ENCODE measurements at regions not wholly inside any gene's neighbourhood (a gene's known extent, or its start where the extent isn't known, plus 50 kb on each side); places are given as distances from the start of the nearest gene placed in this dataset.

- H3K27ac ChIP-seq: no peak overlapping the region
- intact Hi-C loops (cut with DNase I; ENCODE audit: low total_unique reads): no loop called here
- ATAC-seq (no peak), DNase-seq (no peak)
- no peaks in the 10 kb centered on the region for H3K9me3 ChIP-seq
- no peaks in the 10 kb centered on the region for H3K36me3 ChIP-seq
- H3K27me3 ChIP-seq: no peaks in the 10 kb centered on the region
- TF ChIP-seq CTCF (IDR thresholded peaks at IDR 0.05 in 4 of 5, conservative IDR thresholded peaks at IDR 0.05 in 1 of 5) (no peak), POLR2A (IDR thresholded peaks at IDR 0.05) (no peak)
- H3K4me3 ChIP-seq: no peak overlapping the region
- in situ Hi-C loops (cut with MboI; ENCODE audit: low sequenced_read_pairs in 4 of 4): no loop called here
- H3K4me1 ChIP-seq: no peaks in the 10 kb centered on the region
Observed at GRCh38 chr3:59267021-59267420, 217.2 kb upstream of the CFAP20DC start.

GRCh38 chr3:59266551-59266950 is 216.7 kb upstream of the CFAP20DC start:
- H3K9me3 ChIP-seq: no peaks in the 10 kb centered on the region
- no peak for DNase-seq
- H3K4me3 ChIP-seq: no peak overlapping the region
- intact Hi-C loops (cut with DNase I; ENCODE audit: low total_unique reads): no loop called here
- ATAC-seq: no peak
- in situ Hi-C loops (cut with MboI; ENCODE audit: low sequenced_read_pairs in 4 of 4): no loop called here
- TF ChIP-seq CTCF (IDR thresholded peaks at IDR 0.05 in 4 of 5, conservative IDR thresholded peaks at IDR 0.05 in 1 of 5): no peak
- no peak for TF ChIP-seq POLR2A (IDR thresholded peaks at IDR 0.05)
- H3K36me3 ChIP-seq: no peaks in the 10 kb centered on the region
- no peak overlapping the region for H3K27ac ChIP-seq
- H3K27me3 ChIP-seq: no peaks in the 10 kb centered on the region
- H3K4me1 ChIP-seq: no peaks in the 10 kb centered on the region

GRCh38 chr3:59265566-59265965 is 215.7 kb upstream of the CFAP20DC start:
- DNase-seq (no peak), ATAC-seq (no peak)
- no peak for TF ChIP-seq POLR2A (IDR thresholded peaks at IDR 0.05)
- intact Hi-C loops (cut with DNase I; ENCODE audit: low total_unique reads): no loop called here
- Histone ChIP-seq H3K4me1 (no peaks in the 10 kb centered on the region), H3K27ac (no peak overlapping the region), H3K27me3 (no peaks in the 10 kb centered on the region), H3K9me3 (no peaks in the 10 kb centered on the region), H3K4me3 (no peak overlapping the region), H3K36me3 (no peaks in the 10 kb centered on the region)
- in situ Hi-C loops (cut with MboI; ENCODE audit: low sequenced_read_pairs in 4 of 4): no loop called here

GRCh38 chr3:59264366-59264765 is 214.5 kb upstream of the CFAP20DC start:
- ATAC-seq (no peak), DNase-seq (no peak)
- intact Hi-C loops (cut with DNase I; ENCODE audit: low total_unique reads) (no loop called here), in situ Hi-C loops (cut with MboI; ENCODE audit: low sequenced_read_pairs in 4 of 4) (no loop called here)
- Histone ChIP-seq H3K9me3 (no peaks in the 10 kb centered on the region), H3K27ac (no peak overlapping the region), H3K4me3 (no peak overlapping the region), H3K27me3 (no peaks in the 10 kb centered on the region), H3K36me3 (no peaks in the 10 kb centered on the region), H3K4me1 (no peaks in the 10 kb centered on the region)
- TF ChIP-seq POLR2A (IDR thresholded peaks at IDR 0.05) (no peak), CTCF (IDR thresholded peaks at IDR 0.05 in 4 of 5, conservative IDR thresholded peaks at IDR 0.05 in 1 of 5) (no peak)

GRCh38 chr3:59263152-59263551 is 213.3 kb upstream of the CFAP20DC start:
- in situ Hi-C loops (cut with MboI; ENCODE audit: low sequenced_read_pairs in 4 of 4) (no loop called here), intact Hi-C loops (cut with DNase I; ENCODE audit: low total_unique reads) (no loop called here)
- Histone ChIP-seq H3K36me3 (no peaks in the 10 kb centered on the region), H3K27me3 (no peaks in the 10 kb centered on the region), H3K27ac (no peak overlapping the region), H3K4me1 (no peaks in the 10 kb centered on the region), H3K4me3 (no peak overlapping the region), H3K9me3 (no peaks in the 10 kb centered on the region)
- ATAC-seq (no peak), DNase-seq (no peak)
- no peak for TF ChIP-seq POLR2A (IDR thresholded peaks at IDR 0.05)
- TF ChIP-seq CTCF (IDR thresholded peaks at IDR 0.05 in 4 of 5, conservative IDR thresholded peaks at IDR 0.05 in 1 of 5): no peak

Data from gastrocnemius medialis (tissue), 4 donors.